Panc1 (cell line): ENCODE measurements at regions not wholly inside any gene's neighbourhood (a gene's known extent, or its start where the extent isn't known, plus 50 kb on each side); places are given as distances from the start of the nearest gene placed in this dataset.

Experiments
- ATAC-seq: fragments of 200-7000 bp; cut with Tn5 transposase; 2 replicates; pipeline ENCODE4 v1.9.1; 2020; ENCODE audit warnings: mild to moderate bottlenecking, moderate library complexity
- BruUV-seq: library from RNA; stranded (reverse); fragments of 400-500 nt; replicated peaks from 2 replicates; lab custom pipeline; 2021; lab: Mats Ljungman, UMichigan
- CTCF ChIA-PET: fragments of 300-600 bp; sonication (Branson Sonifier 250); formaldehyde crosslinking; loops from one replicate; lab custom pipeline; 2022; ENCODE audit warnings: antibody characterized with exemption; lab: Charles Lee
- POLR2A ChIA-PET: fragments of 300-600 bp; sonication (Branson Sonifier 250); formaldehyde crosslinking; loops from one replicate; lab custom pipeline; 2022; ENCODE audit warnings: antibody characterized with exemption; lab: Charles Lee
- DNase-seq: peaks from one replicate; pipeline ENCODE4 v3.0.0-alpha.2; 2010; ENCODE audit warnings: low read depth, low spot score
- H3K27ac ChIP-seq: 2 replicates; pipeline ENCODE4 v1.5.1; 2011; ENCODE audit warnings: mild to moderate bottlenecking, low read length, inconsistent platforms
- H3K27me3 ChIP-seq: fragments of 200-500 bp; sonication (Bioruptor generic); 2 replicates; pipeline ENCODE4 v1.6.0; 2014; ENCODE audit warnings: low read length, inconsistent platforms; ENCODE audit not compliant: control insufficient read depth, insufficient read depth
- H3K36me3 ChIP-seq: fragments of 200-500 bp; sonication (Bioruptor generic); 2 replicates; pipeline ENCODE4 v1.5.1; 2014; ENCODE audit warnings: inconsistent platforms, mild to moderate bottlenecking, low read length, moderate library complexity; ENCODE audit not compliant: control insufficient read depth, insufficient read depth
- H3K4me1 ChIP-seq: 2 replicates; pipeline ENCODE4 v1.5.1; 2011; ENCODE audit warnings: inconsistent platforms, mild to moderate bottlenecking, low read length, moderate library complexity; ENCODE audit not compliant: control insufficient read depth, insufficient read depth
- H3K4me3 ChIP-seq, 2 experiments: 2 replicates each; pipeline ENCODE4 v1.5.1; 2011 to 2012; ENCODE audit warnings: low read depth in 2 of 2, low read length in 2 of 2, mild to moderate bottlenecking in 2 of 2, inconsistent platforms in 1 of 2, moderate library complexity in 1 of 2
- H3K9me3 ChIP-seq: fragments of 200-500 bp; sonication (Bioruptor generic); 2 replicates; pipeline ENCODE4 v1.5.1; 2014; ENCODE audit warnings: low read depth, mild to moderate bottlenecking, inconsistent platforms, low read length, moderate library complexity; ENCODE audit not compliant: control insufficient read depth, insufficient read depth
- CTCF ChIP-seq: fragments of 450-650 bp; IDR thresholded peaks from 2 replicates; pipeline ENCODE4 v1.5.1; 2017; ENCODE audit warnings: mild to moderate bottlenecking
- POLR2AphosphoS5 ChIP-seq: IDR thresholded peaks from 2 replicates; pipeline ENCODE4 v1.6.1; 2012; ENCODE audit warnings: mild to moderate bottlenecking, low read depth, low read length, moderate library complexity
- REST ChIP-seq, 2 experiments: IDR thresholded peaks; 2 replicates each; pipeline ENCODE4 v1.6.1; 2011 to 2012; ENCODE audit warnings: low read depth in 2 of 2, control low read depth in 1 of 2, low read length in 1 of 2, mild to moderate bottlenecking in 1 of 2, moderate library complexity in 1 of 2; ENCODE audit not compliant: insufficient read depth in 1 of 2
- SIN3A ChIP-seq: IDR thresholded peaks from 2 replicates; pipeline ENCODE4 v1.6.1; 2012; ENCODE audit warnings: low read depth, mild to moderate bottlenecking, low read length, moderate library complexity, borderline replicate concordance; ENCODE audit not compliant: insufficient read depth
- TCF7L2 ChIP-seq: IDR thresholded peaks from 2 replicates; pipeline ENCODE4 v1.6.1; 2011; ENCODE audit warnings: mild to moderate bottlenecking, low read depth, low read length, inconsistent platforms
- in situ Hi-C: cut with HindIII; loops from 2 replicates; pipeline ENCODE4 v1.10.0; 2016; ENCODE audit warnings: low sequenced_read_pairs, low pct_unique_long_range_greater_than_20kb
- intact Hi-C: fragments of 100-400 bp; cut with micrococcal nuclease; formaldehyde crosslinking; loops from one replicate; pipeline ENCODE4 v1.10.0; 2022; ENCODE audit not compliant: unreplicated experiment

- ChIA-PET POLR2A (no interaction called here), CTCF (no interaction called here)
- no peaks in the 10 kb centered on the region for H3K9me3 ChIP-seq
- H3K27me3 ChIP-seq, result no peaks in the 10 kb centered on the region
- no peak overlapping the region for H3K4me3 ChIP-seq
- intact Hi-C loops, result no loop called here
- no peaks in the 10 kb centered on the region for H3K36me3 ChIP-seq
- H3K4me1 ChIP-seq, result no peaks in the 10 kb centered on the region
- no TSS peak for BruUV-seq
- ATAC-seq (no peak), DNase-seq (no peak)
- TF ChIP-seq POLR2AphosphoS5, result no peak
- no peak for TF ChIP-seq REST (IDR thresholded peaks at IDR 0.05; ENCODE audit: insufficient read depth in 1 of 2, low read depth in 2 of 2, low read length in 1 of 2)
- no peak for TF ChIP-seq CTCF
- TF ChIP-seq SIN3A, result no peak
- no peak for TF ChIP-seq TCF7L2
- in situ Hi-C loops, result no loop called here
- no peak overlapping the region for H3K27ac ChIP-seq
These were observed 633.1 kb upstream of the SETBP1 start for GRCh38 chr18:44047585-44047984.

GRCh38 chr18:44048435-44048834, 632.3 kb upstream of the SETBP1 start:
- DNase-seq (no peak), ATAC-seq (no peak)
- Histone ChIP-seq H3K27ac (no peak overlapping the region), H3K4me1 (no peaks in the 10 kb centered on the region), H3K4me3 (no peak overlapping the region), H3K36me3 (no peaks in the 10 kb centered on the region), H3K27me3 (no peaks in the 10 kb centered on the region), H3K9me3 (no peaks in the 10 kb centered on the region)
- TF ChIP-seq POLR2AphosphoS5, result no peak
- no TSS peak for BruUV-seq
- POLR2A ChIA-PET, result no interaction called here
- CTCF ChIA-PET, result no interaction called here
- in situ Hi-C loops (no loop called here), intact Hi-C loops (no loop called here)

- H3K4me3 ChIP-seq, result no peak overlapping the region
- in situ Hi-C loops (no loop called here), intact Hi-C loops (no loop called here)
- no peaks in the 10 kb centered on the region for H3K4me1 ChIP-seq
- H3K27me3 ChIP-seq, result no peaks in the 10 kb centered on the region
- DNase-seq, result no peak
- no peaks in the 10 kb centered on the region for H3K9me3 ChIP-seq
- ChIA-PET POLR2A (no interaction called here), CTCF (no interaction called here)
- no peaks in the 10 kb centered on the region for H3K36me3 ChIP-seq
- no peak for TF ChIP-seq REST (IDR thresholded peaks at IDR 0.05; ENCODE audit: insufficient read depth in 1 of 2, low read depth in 2 of 2, low read length in 1 of 2)
- TF ChIP-seq CTCF, result no peak
- TF ChIP-seq SIN3A, result no peak
- TF ChIP-seq TCF7L2, result no peak
- TF ChIP-seq POLR2AphosphoS5, result no peak
- ATAC-seq, result no peak
- H3K27ac ChIP-seq, result no peak overlapping the region
- BruUV-seq, result no TSS peak
These were observed 631.8 kb upstream of the SETBP1 start for GRCh38 chr18:44048846-44049245.
